SK-N-SH (cell line): ENCODE measurements at regions not wholly inside any gene's neighbourhood (a gene's known extent, or its start where the extent isn't known, plus 50 kb on each side); places are given as distances from the start of the nearest gene placed in this dataset.

Source experiments
- CTCF ChIA-PET: fragments of 300-600, 350-600 bp; formaldehyde crosslinking; extraction: SDS; loops from one replicate; lab custom pipeline; 2021; lab: Yijun Ruan, JAX
- POLR2A ChIA-PET: fragments of 350-600 bp; sonication (Branson Sonifier 250); formaldehyde crosslinking; extraction: SDS; loops from one replicate; lab custom pipeline; 2020; ENCODE audit warnings: antibody characterized with exemption, inconsistent platforms; lab: Yijun Ruan, JAX
- DNase-seq: peaks from one replicate; pipeline ENCODE4 v3.0.0; 2012
- H2AFZ ChIP-seq: fragments of 200-600 bp; sonication (generic); 2 replicates; pipeline ENCODE4 v1.8.1; 2016; ENCODE audit warnings: antibody characterized with exemption, mild to moderate bottlenecking, low read depth
- H3F3A ChIP-seq: fragments of 200-600 bp; sonication (generic); replicated peaks from 2 replicates; pipeline ENCODE3; 2016; ENCODE audit warnings: antibody characterized with exemption, mild to moderate bottlenecking; ENCODE audit not compliant: insufficient read depth
- H3K27ac ChIP-seq, 2 experiments: fragments of 200-500 bp in 1 of 2; fragments of 200-600 bp in 1 of 2; sonication (Bioruptor generic) in 1 of 2; sonication (generic), shearing (Covaris generic) in 1 of 2; 2 replicates each; pipeline versions ENCODE4 v1.5.1 to v1.6.1; 2014 to 2016; ENCODE audit warnings: low read depth in 2 of 2, inconsistent platforms in 1 of 2, low read length in 1 of 2, mild to moderate bottlenecking in 1 of 2, mixed read lengths in 1 of 2
- H3K27me3 ChIP-seq: fragments of 200-600 bp; sonication (generic), shearing (Covaris generic); 2 replicates; pipeline ENCODE4 v1.6.1; 2016; ENCODE audit warnings: mixed run types; ENCODE audit not compliant: insufficient read depth
- H3K36me3 ChIP-seq, 2 experiments: fragments of 200-500 bp in 1 of 2; fragments of 200-600 bp in 1 of 2; sonication (Bioruptor generic) in 1 of 2; sonication (generic) in 1 of 2; replicated peaks in 1 of 2; 2 replicates each; pipeline versions ENCODE3 to v1.5.1; 2014 to 2016; ENCODE audit warnings: low read length in 1 of 2, mild to moderate bottlenecking in 1 of 2; ENCODE audit not compliant: insufficient read depth in 2 of 2, control insufficient read depth in 1 of 2
- H3K4me1 ChIP-seq, 2 experiments: fragments of 200-500 bp in 1 of 2; fragments of 200-600 bp in 1 of 2; sonication (Bioruptor generic) in 1 of 2; sonication (generic), shearing (Covaris generic) in 1 of 2; 2 replicates each; pipeline versions ENCODE4 v1.5.1 to v1.6.1; 2014 to 2016; ENCODE audit warnings: low read depth in 1 of 2, low read length in 1 of 2, mixed run types in 1 of 2; ENCODE audit not compliant: insufficient read depth in 2 of 2, control insufficient read depth in 1 of 2
- H3K4me2 ChIP-seq: fragments of 200-600 bp; sonication (generic), shearing (Covaris generic); 2 replicates; pipeline ENCODE4 v1.6.1; 2017; ENCODE audit warnings: mixed run types
- H3K4me3 ChIP-seq, 2 experiments: fragments of 200-500 bp in 1 of 2; fragments of 200-600 bp in 1 of 2; sonication (Bioruptor generic) in 1 of 2; sonication (generic), shearing (Covaris generic) in 1 of 2; 2 replicates each; pipeline versions ENCODE4 v1.5.1 to v1.8.1; 2014 to 2016; ENCODE audit warnings: low read depth in 2 of 2, inconsistent platforms in 1 of 2, low read length in 1 of 2, mild to moderate bottlenecking in 1 of 2, mixed read lengths in 1 of 2, moderate library complexity in 1 of 2
- H3K79me2 ChIP-seq: fragments of 200-600 bp; sonication (generic); 2 replicates; pipeline ENCODE4 v1.8.1; 2017; ENCODE audit warnings: mild to moderate bottlenecking; ENCODE audit not compliant: insufficient read depth
- H3K9ac ChIP-seq: fragments of 200-600 bp; sonication (generic); 2 replicates; pipeline ENCODE4 v1.6.1; 2017; ENCODE audit warnings: mixed run types
- H3K9me2 ChIP-seq: fragments of 200-600 bp; sonication (generic); 2 replicates; pipeline ENCODE4 v1.6.1; 2017; ENCODE audit warnings: mixed run types
- H3K9me3 ChIP-seq: fragments of 200-600 bp; sonication (generic); 2 replicates; pipeline ENCODE4 v1.6.1; 2017; ENCODE audit warnings: mixed run types, mild to moderate bottlenecking, moderate library complexity
- H4K20me1 ChIP-seq: fragments of 200-600 bp; sonication (generic); 2 replicates; pipeline ENCODE4 v1.6.1; 2017; ENCODE audit warnings: mild to moderate bottlenecking, mixed run types; ENCODE audit not compliant: insufficient read depth
- CHD2 ChIP-seq: fragments of 150-350 bp; IDR thresholded peaks from 2 replicates; pipeline ENCODE4 v1.6.1; 2018; ENCODE audit warnings: low read length; ENCODE audit not compliant: partially characterized antibody
- GABPA ChIP-seq: IDR thresholded peaks from 2 replicates; pipeline ENCODE4 v1.4.0; 2012; ENCODE audit warnings: low read depth, mild to moderate bottlenecking
- MEF2A ChIP-seq: IDR thresholded peaks from 2 replicates; pipeline ENCODE4 v1.4.0; 2012; ENCODE audit warnings: low read depth, borderline replicate concordance
- NFIC ChIP-seq: IDR thresholded peaks from 2 replicates; pipeline ENCODE4 v1.4.0; 2012; ENCODE audit warnings: borderline replicate concordance
- NRF1 ChIP-seq: IDR thresholded peaks from 2 replicates; pipeline ENCODE4 v1.6.1; 2012; ENCODE audit warnings: low read depth, mild to moderate bottlenecking, low read length
- POLR2AphosphoS5 ChIP-seq: IDR thresholded peaks from 2 replicates; pipeline ENCODE4 v1.6.1; 2012; ENCODE audit warnings: low read depth, low read length
- RCOR1 ChIP-seq: fragments of 150-350 bp; IDR thresholded peaks from 2 replicates; pipeline ENCODE4 v1.6.1; 2017; ENCODE audit warnings: antibody characterized with exemption, low read length
- SMC3 ChIP-seq: IDR thresholded peaks from 2 replicates; pipeline ENCODE4 v1.6.1; 2012; ENCODE audit warnings: low read depth, low read length, improper control_type of control experiment
- TAF1 ChIP-seq: IDR thresholded peaks from 2 replicates; pipeline ENCODE4 v1.6.1; 2012; ENCODE audit warnings: low read depth, mild to moderate bottlenecking, low read length, moderate library complexity, borderline replicate concordance
- YY1 ChIP-seq: IDR thresholded peaks from 2 replicates; pipeline ENCODE4 v1.4.0; 2012; ENCODE audit warnings: low read depth, mild to moderate bottlenecking
- WGBS: methylation state at CpG from one replicate; pipeline ENCODE4 v1.1.6; 2017; ENCODE audit warnings: low lambda C conversion rate; 5-methylcytosine and 5-hydroxymethylcytosine counted together
- TF ChIP-seq, protein P1 (sequence below): IDR thresholded peaks from 2 replicates; pipeline ENCODE4 v1.6.1; 2012; ENCODE audit warnings: mild to moderate bottlenecking, low read depth, low read length, moderate library complexity
- TF ChIP-seq, protein P2 (sequence below): IDR thresholded peaks from 2 replicates; pipeline ENCODE4 v1.4.0; 2012; ENCODE audit warnings: low read depth, borderline replicate concordance
- TF ChIP-seq, protein P3 (sequence below): IDR thresholded peaks from 2 replicates; pipeline ENCODE4 v1.4.0; 2012; ENCODE audit warnings: low read depth
- TF ChIP-seq, protein P4 (sequence below): IDR thresholded peaks from 2 replicates; pipeline ENCODE4 v1.4.0; 2012; ENCODE audit warnings: low read depth, borderline replicate concordance
- TF ChIP-seq, protein P5 (sequence below): fragments of 150-350 bp; IDR thresholded peaks from 2 replicates; pipeline ENCODE4 v1.6.1; 2017; ENCODE audit warnings: antibody characterized with exemption, low read length, low read depth, borderline replicate concordance

DNA sequence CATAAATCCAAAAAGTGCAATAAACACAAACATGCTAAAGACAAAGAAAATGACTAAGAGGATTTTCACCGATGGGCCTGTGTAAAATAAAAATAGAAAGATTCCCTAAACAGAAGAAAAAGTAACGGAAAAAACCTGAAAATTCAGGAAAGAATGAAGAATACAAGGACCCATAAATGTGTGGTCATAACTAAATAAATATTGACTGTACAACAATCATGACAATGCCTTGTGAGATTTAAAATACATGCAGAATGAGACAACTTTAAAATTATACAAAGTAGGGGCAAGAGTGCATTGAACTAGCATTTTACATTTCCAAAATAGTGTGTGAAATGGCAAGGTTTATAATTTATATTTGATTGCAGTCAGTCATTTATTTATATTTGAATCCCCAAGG lies 409.1 kb upstream of the ANKRD30A start:
- no peaks in the 10 kb centered on the region for H3K79me2 ChIP-seq
- no peak overlapping the region for H3K4me3 ChIP-seq
- H3K36me3 ChIP-seq = no peaks in the 10 kb centered on the region
- DNase-seq = no peak
- H3K4me1 ChIP-seq = peaks cover 0 to 4% of the 10 kb centered on the region in 2 experiments; a peak in 1 of 4 replicates
- ChIA-PET CTCF (no interaction called here), POLR2A (no interaction called here)
- no peak overlapping the region for H2AFZ ChIP-seq
- no peak overlapping the region for H3K4me2 ChIP-seq
- TF ChIP-seq POLR2AphosphoS5 = no peak
- no peak for TF ChIP-seq CHD2
- no peak for TF ChIP-seq TAF1
- TF ChIP-seq NFIC = no peak
- TF ChIP-seq, protein P1, sequence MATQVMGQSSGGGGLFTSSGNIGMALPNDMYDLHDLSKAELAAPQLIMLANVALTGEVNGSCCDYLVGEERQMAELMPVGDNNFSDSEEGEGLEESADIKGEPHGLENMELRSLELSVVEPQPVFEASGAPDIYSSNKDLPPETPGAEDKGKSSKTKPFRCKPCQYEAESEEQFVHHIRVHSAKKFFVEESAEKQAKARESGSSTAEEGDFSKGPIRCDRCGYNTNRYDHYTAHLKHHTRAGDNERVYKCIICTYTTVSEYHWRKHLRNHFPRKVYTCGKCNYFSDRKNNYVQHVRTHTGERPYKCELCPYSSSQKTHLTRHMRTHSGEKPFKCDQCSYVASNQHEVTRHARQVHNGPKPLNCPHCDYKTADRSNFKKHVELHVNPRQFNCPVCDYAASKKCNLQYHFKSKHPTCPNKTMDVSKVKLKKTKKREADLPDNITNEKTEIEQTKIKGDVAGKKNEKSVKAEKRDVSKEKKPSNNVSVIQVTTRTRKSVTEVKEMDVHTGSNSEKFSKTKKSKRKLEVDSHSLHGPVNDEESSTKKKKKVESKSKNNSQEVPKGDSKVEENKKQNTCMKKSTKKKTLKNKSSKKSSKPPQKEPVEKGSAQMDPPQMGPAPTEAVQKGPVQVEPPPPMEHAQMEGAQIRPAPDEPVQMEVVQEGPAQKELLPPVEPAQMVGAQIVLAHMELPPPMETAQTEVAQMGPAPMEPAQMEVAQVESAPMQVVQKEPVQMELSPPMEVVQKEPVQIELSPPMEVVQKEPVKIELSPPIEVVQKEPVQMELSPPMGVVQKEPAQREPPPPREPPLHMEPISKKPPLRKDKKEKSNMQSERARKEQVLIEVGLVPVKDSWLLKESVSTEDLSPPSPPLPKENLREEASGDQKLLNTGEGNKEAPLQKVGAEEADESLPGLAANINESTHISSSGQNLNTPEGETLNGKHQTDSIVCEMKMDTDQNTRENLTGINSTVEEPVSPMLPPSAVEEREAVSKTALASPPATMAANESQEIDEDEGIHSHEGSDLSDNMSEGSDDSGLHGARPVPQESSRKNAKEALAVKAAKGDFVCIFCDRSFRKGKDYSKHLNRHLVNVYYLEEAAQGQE = no peak
- no peak for TF ChIP-seq NRF1
- TF ChIP-seq RCOR1 = no peak
- no peak for TF ChIP-seq GABPA
- TF ChIP-seq SMC3 = no peak
- no peak for TF ChIP-seq MEF2A
- TF ChIP-seq, protein P2, sequence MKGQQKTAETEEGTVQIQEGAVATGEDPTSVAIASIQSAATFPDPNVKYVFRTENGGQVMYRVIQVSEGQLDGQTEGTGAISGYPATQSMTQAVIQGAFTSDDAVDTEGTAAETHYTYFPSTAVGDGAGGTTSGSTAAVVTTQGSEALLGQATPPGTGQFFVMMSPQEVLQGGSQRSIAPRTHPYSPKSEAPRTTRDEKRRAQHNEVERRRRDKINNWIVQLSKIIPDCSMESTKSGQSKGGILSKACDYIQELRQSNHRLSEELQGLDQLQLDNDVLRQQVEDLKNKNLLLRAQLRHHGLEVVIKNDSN = no peak
- TF ChIP-seq, protein P3, sequence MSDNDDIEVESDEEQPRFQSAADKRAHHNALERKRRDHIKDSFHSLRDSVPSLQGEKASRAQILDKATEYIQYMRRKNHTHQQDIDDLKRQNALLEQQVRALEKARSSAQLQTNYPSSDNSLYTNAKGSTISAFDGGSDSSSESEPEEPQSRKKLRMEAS = no peak
- TF ChIP-seq, protein P4, sequence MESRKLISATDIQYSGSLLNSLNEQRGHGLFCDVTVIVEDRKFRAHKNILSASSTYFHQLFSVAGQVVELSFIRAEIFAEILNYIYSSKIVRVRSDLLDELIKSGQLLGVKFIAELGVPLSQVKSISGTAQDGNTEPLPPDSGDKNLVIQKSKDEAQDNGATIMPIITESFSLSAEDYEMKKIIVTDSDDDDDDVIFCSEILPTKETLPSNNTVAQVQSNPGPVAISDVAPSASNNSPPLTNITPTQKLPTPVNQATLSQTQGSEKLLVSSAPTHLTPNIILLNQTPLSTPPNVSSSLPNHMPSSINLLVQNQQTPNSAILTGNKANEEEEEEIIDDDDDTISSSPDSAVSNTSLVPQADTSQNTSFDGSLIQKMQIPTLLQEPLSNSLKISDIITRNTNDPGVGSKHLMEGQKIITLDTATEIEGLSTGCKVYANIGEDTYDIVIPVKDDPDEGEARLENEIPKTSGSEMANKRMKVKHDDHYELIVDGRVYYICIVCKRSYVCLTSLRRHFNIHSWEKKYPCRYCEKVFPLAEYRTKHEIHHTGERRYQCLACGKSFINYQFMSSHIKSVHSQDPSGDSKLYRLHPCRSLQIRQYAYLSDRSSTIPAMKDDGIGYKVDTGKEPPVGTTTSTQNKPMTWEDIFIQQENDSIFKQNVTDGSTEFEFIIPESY = no peak
- no peak for TF ChIP-seq YY1
- TF ChIP-seq, protein P5, sequence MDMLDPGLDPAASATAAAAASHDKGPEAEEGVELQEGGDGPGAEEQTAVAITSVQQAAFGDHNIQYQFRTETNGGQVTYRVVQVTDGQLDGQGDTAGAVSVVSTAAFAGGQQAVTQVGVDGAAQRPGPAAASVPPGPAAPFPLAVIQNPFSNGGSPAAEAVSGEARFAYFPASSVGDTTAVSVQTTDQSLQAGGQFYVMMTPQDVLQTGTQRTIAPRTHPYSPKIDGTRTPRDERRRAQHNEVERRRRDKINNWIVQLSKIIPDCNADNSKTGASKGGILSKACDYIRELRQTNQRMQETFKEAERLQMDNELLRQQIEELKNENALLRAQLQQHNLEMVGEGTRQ = no peak
- no peaks in the 10 kb centered on the region for H4K20me1 ChIP-seq
- H3K9ac ChIP-seq = no peak overlapping the region
- WGBS = 86% methylated on average over 2 of the region's 2 CpGs
- no peaks in the 10 kb centered on the region for H3K27me3 ChIP-seq
- no peaks in the 10 kb centered on the region for H3K9me2 ChIP-seq
- H3K9me3 ChIP-seq = no peaks in the 10 kb centered on the region
- H3K27ac ChIP-seq = no peak overlapping the region
- no peaks in the 10 kb centered on the region for H3F3A ChIP-seq
